ENCODE measurements at regions not wholly inside any gene's neighbourhood (a gene's known extent, or its start where the extent isn't known, plus 50 kb on each side); places are given as distances from the start of the nearest gene placed in this dataset.

GRCh38 chrX:542179-542578, 88.4 kb upstream of the SHOX start:
- H3K4me3 Mint-ChIP-seq (ENCODE audit: unreplicated experiment) = no peak overlapping the region
- no peak for DNase-seq (ENCODE audit: low spot score)
- H3K9me3 Mint-ChIP-seq (ENCODE audit: low read depth) = peaks cover 4% of the 10 kb centered on the region
- H3K27me3 Mint-ChIP-seq (ENCODE audit: low read depth) = no peaks in the 10 kb centered on the region
- no peak for TF ChIP-seq CTCF (IDR thresholded peaks at IDR 0.05)
- no peak overlapping the region for H3K27ac Mint-ChIP-seq (ENCODE audit: unreplicated experiment)
- H3K4me1 Mint-ChIP-seq (ENCODE audit: low read depth) = no peaks in the 10 kb centered on the region
- no peaks in the 10 kb centered on the region for H3K36me3 Mint-ChIP-seq (ENCODE audit: low read depth)

GRCh38 chrX:545452-545885, 85.1 kb upstream of the SHOX start:
- TF ChIP-seq CTCF (IDR thresholded peaks at IDR 0.05) = no peak
- Mint-ChIP-seq H3K4me1 (ENCODE audit: low read depth) (no peaks in the 10 kb centered on the region), H3K9me3 (ENCODE audit: low read depth) (peaks cover 14% of the 10 kb centered on the region), H3K4me3 (ENCODE audit: unreplicated experiment) (no peak overlapping the region), H3K27me3 (ENCODE audit: low read depth) (no peaks in the 10 kb centered on the region), H3K36me3 (ENCODE audit: low read depth) (no peaks in the 10 kb centered on the region), H3K27ac (ENCODE audit: unreplicated experiment) (no peak overlapping the region)
- DNase-seq (ENCODE audit: low spot score) = no peak

- Mint-ChIP-seq H3K27ac (ENCODE audit: unreplicated experiment) (no peak overlapping the region), H3K9me3 (ENCODE audit: low read depth) (peaks cover 22% of the 10 kb centered on the region), H3K36me3 (ENCODE audit: low read depth) (no peaks in the 10 kb centered on the region), H3K4me1 (ENCODE audit: low read depth) (no peaks in the 10 kb centered on the region), H3K27me3 (ENCODE audit: low read depth) (no peaks in the 10 kb centered on the region), H3K4me3 (ENCODE audit: unreplicated experiment) (no peak overlapping the region)
- no peak for DNase-seq (ENCODE audit: low spot score)
- TF ChIP-seq CTCF (IDR thresholded peaks at IDR 0.05) = no peak
Measured at GRCh38 chrX:550514-550913, 80.1 kb upstream of the SHOX start.

- no peak overlapping the region for H3K4me3 Mint-ChIP-seq (ENCODE audit: unreplicated experiment)
- H3K27me3 Mint-ChIP-seq (ENCODE audit: low read depth) = no peaks in the 10 kb centered on the region
- no peak for DNase-seq (ENCODE audit: low spot score)
- H3K27ac Mint-ChIP-seq (ENCODE audit: unreplicated experiment) = no peak overlapping the region
- H3K9me3 Mint-ChIP-seq (ENCODE audit: low read depth) = peaks cover 22% of the 10 kb centered on the region
- H3K36me3 Mint-ChIP-seq (ENCODE audit: low read depth) = no peaks in the 10 kb centered on the region
- no peak for TF ChIP-seq CTCF (IDR thresholded peaks at IDR 0.05)
- no peaks in the 10 kb centered on the region for H3K4me1 Mint-ChIP-seq (ENCODE audit: low read depth)
Measured at GRCh38 chrX:551306-551705, 79.3 kb upstream of the SHOX start.

- Mint-ChIP-seq H3K4me3 (ENCODE audit: unreplicated experiment) (no peak overlapping the region), H3K4me1 (ENCODE audit: low read depth) (no peaks in the 10 kb centered on the region), H3K27me3 (ENCODE audit: low read depth) (no peaks in the 10 kb centered on the region), H3K36me3 (ENCODE audit: low read depth) (no peaks in the 10 kb centered on the region), H3K27ac (ENCODE audit: unreplicated experiment) (no peak overlapping the region), H3K9me3 (ENCODE audit: low read depth) (peaks cover 22% of the 10 kb centered on the region)
- TF ChIP-seq CTCF (IDR thresholded peaks at IDR 0.05) = no peak
- no peak for DNase-seq (ENCODE audit: low spot score)
Measured at GRCh38 chrX:552496-552895, 78.1 kb upstream of the SHOX start.

Data from chondrocyte (in vitro differentiated cells).